GM18508 (cell line): ENCODE measurements at regions not wholly inside any gene's neighbourhood (a gene's known extent, or its start where the extent isn't known, plus 50 kb on each side); places are given as distances from the start of the nearest gene placed in this dataset.

Experiments used
- ATAC-seq: cut with Tn5 transposase; IDR thresholded peaks from one replicate; pipeline ENCODE4 v1.9.1; 2021; ENCODE audit warnings: moderate number of reproducible peaks; ENCODE audit not compliant: insufficient read depth, unreplicated experiment

GRCh38 chr18:2306606-2307005 is 264.7 kb downstream of the METTL4 start:
- ATAC-seq, result no peak

- no peak for ATAC-seq
Observed at GRCh38 chr18:2310886-2311285, 260.4 kb downstream of the METTL4 start.

GRCh38 chr18:2312440-2312839 is 258.9 kb downstream of the METTL4 start:
- peak; percentile 88 for ATAC-seq

- ATAC-seq, result no peak
Observed at GRCh38 chr18:2313332-2313731, 258.0 kb downstream of the METTL4 start.

GRCh38 chr18:2316082-2316750 is 255.1 kb downstream of the METTL4 start:
- no peak for ATAC-seq

- no peak for ATAC-seq
Observed at GRCh38 chr18:2316751-2317696, 254.3 kb downstream of the METTL4 start.

GRCh38 chr18:2324459-2324858 is 246.8 kb downstream of the METTL4 start:
- ATAC-seq, result no peak

- no peak for ATAC-seq
Observed at GRCh38 chr18:2325308-2325849, 245.9 kb downstream of the METTL4 start.

GRCh38 chr18:2325933-2326332 is 245.4 kb downstream of the METTL4 start:
- no peak for ATAC-seq

- no peak for ATAC-seq
Observed at GRCh38 chr18:2326999-2327398, 244.3 kb downstream of the METTL4 start.

- ATAC-seq, result no peak
Observed at GRCh38 chr18:2330764-2331163, 240.5 kb downstream of the METTL4 start.

GRCh38 chr18:2331491-2331890 is 239.8 kb downstream of the METTL4 start:
- no peak for ATAC-seq

GRCh38 chr18:2336690-2337392 is 234.5 kb downstream of the METTL4 start:
- no peak for ATAC-seq

- ATAC-seq, result peak; percentile 89
Observed at GRCh38 chr18:2337552-2338141, 233.7 kb downstream of the METTL4 start.

GRCh38 chr18:2338601-2339000 is 232.7 kb downstream of the METTL4 start:
- no peak for ATAC-seq

GRCh38 chr18:2340335-2340734 is 231.0 kb downstream of the METTL4 start:
- ATAC-seq, result no peak

- ATAC-seq, result no peak
Observed at GRCh38 chr18:2348003-2348402, 223.3 kb downstream of the METTL4 start.

GRCh38 chr18:2351126-2351850 is 220.0 kb downstream of the METTL4 start:
- ATAC-seq, result no peak

- peak; percentile 87 for ATAC-seq
Observed at GRCh38 chr18:2354292-2354691, 217.0 kb downstream of the METTL4 start.

- ATAC-seq, result no peak
Observed at GRCh38 chr18:2356906-2357305, 214.4 kb downstream of the METTL4 start.
